SJSA1 (cell line): ENCODE measurements at regions not wholly inside any gene's neighbourhood (a gene's known extent, or its start where the extent isn't known, plus 50 kb on each side); places are given as distances from the start of the nearest gene placed in this dataset.

Source experiments
- DNase-seq, 2 experiments: peaks; one replicate each; pipeline ENCODE4 v3.0.0-alpha.2; 2015 to 2020; ENCODE audit warnings: low spot score in 2 of 2, low read depth in 1 of 2
- H3K27ac ChIP-seq: fragments of 250-450 bp; sonication (Bioruptor Pico); 2 replicates; pipeline ENCODE4 v1.5.1; 2020; ENCODE audit warnings: mild to moderate bottlenecking, moderate library complexity
- H3K27me3 ChIP-seq: fragments of 250-450 bp; sonication (Bioruptor Pico); replicated peaks from 2 replicates; pipeline ENCODE4 v1.5.1; 2020; ENCODE audit warnings: mild to moderate bottlenecking, moderate library complexity
- H3K36me3 ChIP-seq: fragments of 250-450 bp; sonication (Bioruptor Pico); 2 replicates; pipeline ENCODE4 v1.5.1; 2020; ENCODE audit warnings: mild to moderate bottlenecking
- H3K4me1 ChIP-seq: fragments of 250-450 bp; sonication (Bioruptor Pico); replicated peaks from 2 replicates; pipeline ENCODE4 v1.6.1; 2021; ENCODE audit warnings: mild to moderate bottlenecking
- H3K4me3 ChIP-seq: fragments of 250-450 bp; sonication (Bioruptor Pico); 2 replicates; pipeline ENCODE4 v1.5.1; 2020; ENCODE audit warnings: mild to moderate bottlenecking
- H3K9me3 ChIP-seq: fragments of 250-450 bp; sonication (Bioruptor Pico); replicated peaks from 2 replicates; pipeline ENCODE4 v1.5.1; 2020; ENCODE audit warnings: mild to moderate bottlenecking

DNA sequence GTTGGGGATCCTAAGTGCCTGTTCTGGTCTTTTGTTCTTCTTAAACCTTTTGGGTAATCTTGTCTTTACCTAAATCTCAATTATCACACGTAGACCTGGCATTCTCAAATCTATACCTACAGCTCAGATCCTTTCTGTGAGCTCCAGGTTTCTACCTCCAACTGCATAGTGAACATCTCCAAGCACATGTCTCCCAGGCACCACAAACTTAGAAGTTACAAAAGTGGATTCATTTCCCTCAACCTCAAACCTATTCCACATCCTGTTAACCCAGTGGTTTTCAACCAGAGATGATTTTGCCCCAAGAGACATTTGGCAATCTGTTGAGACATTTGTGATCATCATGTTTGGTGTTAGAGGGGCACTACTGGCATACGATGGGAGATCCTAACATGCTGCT lies 183.5 kb downstream of the TENT5A start:
- no peaks in the 10 kb centered on the region for H3K36me3 ChIP-seq
- no peaks in the 10 kb centered on the region for H3K27me3 ChIP-seq
- H3K4me1 ChIP-seq, result peaks cover 11% of the 10 kb centered on the region
- no peak for DNase-seq
- H3K4me3 ChIP-seq, result no peak overlapping the region
- H3K9me3 ChIP-seq, result 0 out of 2 replicates have a peak, but pooled peaks cover 2% of the 10 kb centered on the region
- no peak overlapping the region for H3K27ac ChIP-seq

DNA sequence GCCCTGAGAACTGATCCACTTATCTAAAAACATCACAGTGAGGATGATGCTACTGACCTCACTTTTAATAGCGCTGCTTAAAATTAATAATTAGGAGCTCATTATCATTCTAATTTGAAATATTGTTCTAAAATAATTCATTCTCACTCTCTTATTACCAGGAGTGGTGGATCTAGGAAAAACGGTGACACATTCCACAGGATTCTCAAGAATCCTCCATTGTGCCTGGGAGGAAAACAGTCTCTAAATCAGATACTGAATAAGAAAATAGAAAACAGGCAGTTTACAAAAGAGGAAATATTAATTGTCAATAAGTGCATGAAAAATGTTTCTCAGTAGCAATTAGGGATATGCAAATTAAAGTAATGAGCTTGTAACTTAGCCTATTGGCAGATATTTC lies 187.4 kb downstream of the TENT5A start:
- Histone ChIP-seq H3K36me3 (no peaks in the 10 kb centered on the region), H3K9me3 (0 out of 2 replicates have a peak, but pooled peaks cover 2% of the 10 kb centered on the region), H3K4me3 (no peak overlapping the region), H3K27ac (peak overlapping the region; percentile 38; the same call in 1 of the 2 replicates), H3K4me1 (peaks cover 19% of the 10 kb centered on the region), H3K27me3 (no peaks in the 10 kb centered on the region)
- DNase-seq, result no peak

DNA sequence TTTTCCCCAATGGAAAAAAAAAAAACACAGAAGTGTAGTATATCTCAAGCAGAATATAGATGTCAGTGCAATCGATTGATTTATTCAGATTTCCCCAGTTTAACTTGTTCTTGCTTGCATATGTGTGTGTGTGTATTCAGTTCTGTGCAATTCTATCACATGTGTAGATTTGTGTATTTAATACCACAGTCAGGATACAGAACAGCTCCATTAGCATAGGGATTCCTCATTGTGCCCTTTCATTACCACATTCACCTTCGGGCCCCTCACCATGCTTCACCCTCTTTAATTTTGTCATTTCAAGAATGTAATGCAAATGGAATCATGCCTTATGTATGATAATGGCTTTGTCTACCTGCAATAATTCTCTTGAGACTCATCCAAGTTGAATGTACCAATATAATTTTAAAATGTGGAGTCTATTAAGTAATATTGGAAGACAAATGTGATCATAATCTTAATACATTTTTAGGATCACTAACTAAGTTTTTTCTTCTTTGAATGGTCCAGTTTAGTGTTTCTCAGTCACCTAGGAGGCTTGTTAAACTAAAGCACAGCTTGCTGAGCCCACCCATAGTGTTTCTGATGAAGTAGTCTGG lies 187.9 kb downstream of the TENT5A start:
- H3K27me3 ChIP-seq, result no peaks in the 10 kb centered on the region
- H3K4me1 ChIP-seq, result peaks cover 19% of the 10 kb centered on the region
- no peaks in the 10 kb centered on the region for H3K36me3 ChIP-seq
- peak overlapping the region; percentile 38; the same call in 1 of the 2 replicates for H3K27ac ChIP-seq
- peak in 1 of 2 experiments; percentile 33 for DNase-seq
- H3K4me3 ChIP-seq, result no peak overlapping the region
- 0 out of 2 replicates have a peak, but pooled peaks cover 1% of the 10 kb centered on the region for H3K9me3 ChIP-seq

DNA sequence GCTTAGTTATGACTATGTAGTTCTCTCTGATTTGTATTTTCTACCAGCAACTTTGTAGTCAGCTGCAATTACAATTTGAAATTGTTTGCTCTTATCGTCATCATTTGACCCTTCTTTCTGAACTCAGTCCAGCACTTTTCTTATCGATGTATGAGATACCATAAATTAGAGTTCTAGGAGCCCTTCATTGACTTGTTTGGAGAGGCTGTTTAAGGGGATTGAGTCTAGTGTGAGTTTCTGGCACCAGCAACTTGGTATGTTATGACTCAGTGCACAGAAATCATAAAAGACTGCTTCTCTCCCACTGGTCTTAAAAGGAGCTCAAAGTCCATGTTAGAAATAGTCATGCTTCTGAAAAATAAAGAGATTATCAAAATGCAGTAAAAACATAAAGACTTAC lies 190.3 kb downstream of the TENT5A start:
- Histone ChIP-seq H3K4me1 (peaks cover 19% of the 10 kb centered on the region), H3K36me3 (no peaks in the 10 kb centered on the region), H3K27ac (no peak overlapping the region), H3K27me3 (no peaks in the 10 kb centered on the region), H3K9me3 (no peaks in the 10 kb centered on the region), H3K4me3 (no peak overlapping the region)
- DNase-seq, result peak in 1 of 2 experiments; percentile 23

DNA sequence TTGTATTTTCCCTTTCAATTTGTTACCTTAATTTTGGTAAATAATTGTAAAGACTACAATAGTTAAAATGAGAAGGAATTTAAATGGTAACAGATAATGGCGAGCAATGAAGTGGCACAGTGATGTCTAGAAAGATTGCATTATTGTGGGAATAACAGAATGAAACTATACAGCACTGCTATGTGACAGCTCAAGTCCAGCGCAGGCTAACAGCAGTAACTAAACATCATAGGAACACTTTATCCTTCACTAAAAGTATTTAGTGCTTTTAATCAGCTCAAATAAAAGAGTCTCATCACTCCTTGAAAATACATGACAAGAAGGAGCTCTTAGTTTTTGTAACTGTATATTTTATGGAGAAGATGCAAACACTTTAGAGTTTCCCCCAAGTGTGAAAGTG lies 190.8 kb downstream of the TENT5A start:
- H3K27ac ChIP-seq, result no peak overlapping the region
- no peaks in the 10 kb centered on the region for H3K27me3 ChIP-seq
- H3K9me3 ChIP-seq, result no peaks in the 10 kb centered on the region
- DNase-seq, result no peak
- H3K4me1 ChIP-seq, result peaks cover 19% of the 10 kb centered on the region
- no peak overlapping the region for H3K4me3 ChIP-seq
- H3K36me3 ChIP-seq, result no peaks in the 10 kb centered on the region

DNA sequence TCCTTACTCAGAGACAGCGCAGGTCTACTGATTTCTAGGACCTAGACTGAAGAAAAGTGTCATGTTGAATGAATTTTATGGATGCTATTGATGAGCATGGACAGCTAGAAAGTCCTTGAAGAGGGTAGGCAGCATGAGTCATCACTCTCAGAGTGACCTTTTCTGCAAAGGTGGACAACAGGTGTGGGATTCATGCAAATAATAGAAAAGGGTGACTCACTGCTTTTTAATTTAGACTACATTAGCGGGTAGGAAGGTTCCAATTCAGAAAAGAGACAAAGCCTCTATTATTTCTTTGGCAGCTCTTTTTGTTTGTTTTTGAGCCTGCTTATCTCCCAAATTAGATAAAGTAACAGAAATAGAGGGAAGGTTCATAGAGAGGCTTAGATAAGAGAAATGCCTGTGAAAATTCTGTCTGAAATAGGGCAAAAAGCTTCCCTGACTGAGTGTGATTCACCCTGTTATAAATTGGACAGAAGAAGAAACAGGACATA lies 191.4 kb downstream of the TENT5A start:
- Histone ChIP-seq H3K27me3 (no peaks in the 10 kb centered on the region), H3K4me1 (peaks cover 19% of the 10 kb centered on the region), H3K36me3 (no peaks in the 10 kb centered on the region), H3K9me3 (no peaks in the 10 kb centered on the region), H3K4me3 (no peak overlapping the region), H3K27ac (no peak overlapping the region)
- DNase-seq, result no peak

DNA sequence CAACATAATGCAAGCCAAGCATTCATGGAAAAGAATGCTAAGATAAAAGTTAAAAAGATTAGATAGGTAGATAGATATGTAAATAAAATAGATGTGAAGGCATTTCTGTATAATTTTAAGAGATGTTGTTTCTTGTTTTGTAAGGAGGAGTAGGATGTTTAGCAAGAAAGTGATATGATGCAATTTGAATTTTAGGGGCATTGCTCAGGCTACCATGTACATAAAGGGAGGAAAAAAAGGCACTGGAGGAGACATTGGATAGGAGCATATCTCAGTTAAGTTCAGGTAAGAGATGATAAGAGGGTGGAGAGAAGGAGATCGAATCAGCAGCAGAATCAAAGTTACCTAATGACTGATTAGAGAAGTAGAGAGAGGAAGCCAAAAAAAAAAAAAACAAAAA lies 194.7 kb downstream of the TENT5A start:
- Histone ChIP-seq H3K27ac (no peak overlapping the region), H3K9me3 (no peaks in the 10 kb centered on the region), H3K36me3 (no peaks in the 10 kb centered on the region), H3K27me3 (no peaks in the 10 kb centered on the region), H3K4me1 (peaks cover 8% of the 10 kb centered on the region), H3K4me3 (no peak overlapping the region)
- no peak for DNase-seq

DNA sequence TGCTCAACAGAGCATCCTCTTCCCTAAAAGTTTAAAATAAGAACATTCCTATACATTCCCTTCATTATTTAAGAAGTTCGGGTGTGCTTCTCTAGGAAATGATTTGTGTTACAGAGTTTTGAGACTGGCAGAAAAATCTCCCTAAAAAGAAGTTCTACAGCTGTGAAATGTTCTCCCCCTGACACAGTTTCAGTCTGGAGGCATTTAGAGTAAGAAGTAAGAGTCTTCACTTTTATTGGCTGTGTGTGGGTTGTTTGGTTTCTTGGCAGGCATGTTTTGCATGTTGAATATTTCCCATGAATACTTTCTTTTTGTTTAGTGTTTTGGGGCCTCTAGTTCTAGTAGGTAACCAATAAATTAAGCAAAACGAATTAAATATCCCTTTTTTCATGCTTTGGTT lies 195.9 kb downstream of the TENT5A start:
- no peak for DNase-seq

DNA sequence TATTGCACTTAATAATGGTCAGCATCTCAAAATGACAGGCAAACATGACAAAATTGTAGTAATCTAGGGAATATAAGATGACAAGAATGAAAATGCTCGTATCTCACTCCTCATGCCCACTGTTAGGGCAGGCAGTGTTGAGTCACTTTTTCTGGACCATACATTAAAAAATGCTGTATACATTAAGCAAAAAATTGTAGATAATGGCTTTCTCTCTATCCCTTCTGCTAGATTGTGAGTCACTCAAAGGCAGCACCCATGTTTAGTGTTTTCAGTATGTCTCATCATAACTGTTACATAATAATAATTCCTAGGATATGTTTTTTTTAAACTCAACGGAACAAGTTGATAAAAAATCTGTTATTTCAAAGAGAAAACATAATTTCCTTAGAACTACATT lies 199.3 kb downstream of the TENT5A start:
- Histone ChIP-seq H3K27me3 (no peaks in the 10 kb centered on the region), H3K4me1 (no peaks in the 10 kb centered on the region), H3K4me3 (no peak overlapping the region), H3K27ac (no peak overlapping the region), H3K36me3 (no peaks in the 10 kb centered on the region), H3K9me3 (no peaks in the 10 kb centered on the region)
- DNase-seq, result no peak

More for the DNA sequence above, 195.9 kb downstream of the TENT5A start:
- Histone ChIP-seq H3K27ac (no peak overlapping the region), H3K27me3 (no peaks in the 10 kb centered on the region), H3K36me3 (no peaks in the 10 kb centered on the region), H3K4me1 (peaks cover 1% of the 10 kb centered on the region; the same call in 1 of the 2 replicates), H3K4me3 (no peak overlapping the region), H3K9me3 (no peaks in the 10 kb centered on the region)

DNA sequence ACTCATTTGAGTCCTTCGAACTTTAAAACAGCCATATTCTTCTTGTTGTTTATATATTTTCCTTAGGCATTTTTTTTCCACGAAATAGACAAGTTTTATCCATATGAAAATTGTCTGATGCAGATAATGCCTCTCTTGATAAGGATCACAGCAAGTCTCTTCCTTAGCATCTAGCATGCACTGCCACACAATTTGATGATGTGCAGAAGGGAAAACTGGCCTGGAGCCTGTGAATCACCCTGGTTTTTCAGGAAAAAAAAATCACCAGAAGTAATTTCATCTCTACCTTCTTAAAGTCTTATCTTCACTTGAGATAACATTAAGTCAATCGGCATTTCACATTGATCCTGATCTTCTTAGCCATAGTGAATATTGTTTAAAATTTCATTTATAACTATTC lies 199.8 kb downstream of the TENT5A start:
- no peak overlapping the region for H3K4me3 ChIP-seq
- H3K36me3 ChIP-seq, result no peaks in the 10 kb centered on the region
- DNase-seq, result no peak
- no peaks in the 10 kb centered on the region for H3K9me3 ChIP-seq
- H3K27ac ChIP-seq, result no peak overlapping the region
- H3K4me1 ChIP-seq, result no peaks in the 10 kb centered on the region
- H3K27me3 ChIP-seq, result no peaks in the 10 kb centered on the region

DNA sequence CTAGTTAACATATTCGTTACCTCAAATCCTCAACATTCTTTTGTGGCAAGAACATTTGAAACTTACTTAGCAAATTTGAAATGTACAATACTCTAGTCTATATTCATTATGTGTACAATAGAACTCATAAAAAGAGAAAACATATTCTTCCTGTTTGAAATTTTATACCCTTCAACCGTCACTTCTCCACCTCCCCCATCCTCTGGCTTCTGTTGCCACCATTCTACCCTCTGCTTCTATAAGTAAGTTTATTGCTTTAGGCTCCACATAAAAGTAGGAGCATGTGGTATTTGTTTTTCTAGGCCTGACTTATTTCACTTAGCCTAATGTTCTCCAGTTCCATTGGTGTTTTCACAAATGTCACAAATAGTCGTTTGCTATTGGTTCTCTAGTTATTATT lies 205.3 kb downstream of the TENT5A start:
- H3K27me3 ChIP-seq, result no peaks in the 10 kb centered on the region
- no peaks in the 10 kb centered on the region for H3K36me3 ChIP-seq
- H3K4me3 ChIP-seq, result no peak overlapping the region
- H3K4me1 ChIP-seq, result no peaks in the 10 kb centered on the region
- H3K27ac ChIP-seq, result no peak overlapping the region
- no peak for DNase-seq
- no peaks in the 10 kb centered on the region for H3K9me3 ChIP-seq

DNA sequence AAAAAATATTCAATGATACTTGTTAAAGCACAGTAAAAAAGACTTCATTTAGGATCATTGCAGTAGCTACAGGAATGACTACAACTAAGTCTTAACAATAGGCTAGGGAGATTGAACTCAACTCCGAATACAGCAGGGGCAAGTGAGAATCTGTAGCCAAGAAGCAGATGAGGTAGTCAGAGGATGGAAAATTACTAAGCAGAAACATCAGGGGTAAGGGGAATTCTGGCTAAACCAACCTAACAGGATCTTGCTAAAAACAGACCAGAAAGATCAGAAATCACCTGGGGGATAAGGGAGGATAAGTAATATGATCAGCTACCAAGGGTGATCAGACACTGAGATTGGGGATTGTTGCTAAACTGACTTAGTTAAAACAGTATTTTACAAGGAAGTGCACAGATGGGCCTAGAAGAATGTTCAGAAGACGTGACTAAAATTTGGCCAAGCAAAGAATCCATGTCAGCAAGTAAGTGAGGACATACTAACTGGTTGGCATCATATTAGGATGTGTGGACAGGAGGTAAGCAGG lies 217.5 kb downstream of the TENT5A start:
- no peak overlapping the region for H3K4me3 ChIP-seq
- no peak overlapping the region for H3K27ac ChIP-seq
- H3K36me3 ChIP-seq, result no peaks in the 10 kb centered on the region
- H3K9me3 ChIP-seq, result no peaks in the 10 kb centered on the region
- H3K4me1 ChIP-seq, result no peaks in the 10 kb centered on the region
- H3K27me3 ChIP-seq, result no peaks in the 10 kb centered on the region
- DNase-seq, result no peak

DNA sequence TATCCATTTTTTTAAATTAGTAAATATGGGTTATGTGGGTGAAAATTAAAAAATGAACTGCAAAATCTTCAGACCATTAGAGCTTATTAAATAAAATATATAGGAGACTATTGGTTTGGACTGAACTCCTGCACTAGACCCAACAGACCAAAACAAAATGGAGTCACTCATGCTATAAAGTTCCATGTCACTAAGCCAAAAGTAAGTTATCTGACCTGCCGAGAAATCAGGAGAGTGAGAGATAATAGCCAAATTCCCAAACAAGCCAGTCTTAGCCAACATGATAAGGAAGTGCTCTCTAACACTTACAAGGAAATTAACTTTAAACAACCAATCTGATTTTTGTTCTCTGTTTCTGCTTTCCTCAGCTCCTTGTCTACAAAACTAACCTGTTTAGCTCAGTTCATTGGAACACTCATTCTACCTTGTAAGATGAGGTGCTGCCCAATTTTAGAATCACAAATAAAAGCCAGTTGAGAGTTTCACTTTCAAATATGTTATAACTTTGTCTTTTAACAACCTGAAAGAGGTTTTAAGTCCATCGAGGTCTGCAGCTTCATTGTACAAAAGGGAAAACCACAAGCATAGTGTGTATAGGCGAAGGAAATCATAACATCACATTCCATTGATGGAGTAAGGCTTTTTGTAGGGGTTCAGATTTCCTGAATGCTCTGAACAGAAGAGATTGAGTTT lies 220.5 kb downstream of the TENT5A start:
- Histone ChIP-seq H3K27ac (no peak overlapping the region), H3K27me3 (no peaks in the 10 kb centered on the region), H3K36me3 (no peaks in the 10 kb centered on the region), H3K4me1 (no peaks in the 10 kb centered on the region), H3K9me3 (no peaks in the 10 kb centered on the region), H3K4me3 (no peak overlapping the region)
- no peak for DNase-seq

DNA sequence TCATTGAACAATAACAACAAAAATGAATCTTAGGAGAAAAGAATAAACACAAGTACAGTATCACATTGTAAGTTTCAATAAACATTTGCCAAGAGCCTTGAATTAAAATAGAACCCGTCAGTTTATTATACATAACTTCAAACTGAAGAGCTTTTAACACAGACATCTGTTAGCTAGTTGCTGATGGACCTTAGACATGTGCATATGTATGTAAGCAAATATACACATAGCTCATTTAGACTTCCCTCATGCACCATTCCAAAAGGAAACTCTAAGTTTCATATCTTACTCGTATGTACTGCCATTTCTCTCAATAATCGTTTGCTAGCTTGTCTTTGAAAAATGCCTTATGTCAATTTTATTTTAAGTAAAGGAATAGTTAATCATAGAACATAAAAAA lies 235.0 kb downstream of the TENT5A start:
- H3K27ac ChIP-seq, result no peak overlapping the region
- no peaks in the 10 kb centered on the region for H3K9me3 ChIP-seq
- H3K4me1 ChIP-seq, result no peaks in the 10 kb centered on the region
- no peak overlapping the region for H3K4me3 ChIP-seq
- no peak for DNase-seq
- H3K27me3 ChIP-seq, result no peaks in the 10 kb centered on the region
- H3K36me3 ChIP-seq, result no peaks in the 10 kb centered on the region
